Astrocyte of the spinal cord (primary cell): ENCODE measurements at regions not wholly inside any gene's neighbourhood (a gene's known extent, or its start where the extent isn't known, plus 50 kb on each side); places are given as distances from the start of the nearest gene placed in this dataset.

Experiments
- DNase-seq: peaks from one replicate; pipeline ENCODE4 v3.0.0; 2011; ENCODE audit warnings: low read depth, low spot score
- H3K4me3 ChIP-seq: 2 replicates; pipeline ENCODE4 v1.5.1; 2011; ENCODE audit warnings: low read depth, mild to moderate bottlenecking, low read length, moderate library complexity
- CTCF ChIP-seq: IDR thresholded peaks from 2 replicates; pipeline ENCODE4 v1.5.1; 2012; ENCODE audit warnings: low read depth, mild to moderate bottlenecking, low read length, inconsistent platforms
- in situ Hi-C: cut with HindIII; loops from 2 replicates; pipeline ENCODE4 v1.10.0; 2017; ENCODE audit warnings: low sequenced_read_pairs

DNA sequence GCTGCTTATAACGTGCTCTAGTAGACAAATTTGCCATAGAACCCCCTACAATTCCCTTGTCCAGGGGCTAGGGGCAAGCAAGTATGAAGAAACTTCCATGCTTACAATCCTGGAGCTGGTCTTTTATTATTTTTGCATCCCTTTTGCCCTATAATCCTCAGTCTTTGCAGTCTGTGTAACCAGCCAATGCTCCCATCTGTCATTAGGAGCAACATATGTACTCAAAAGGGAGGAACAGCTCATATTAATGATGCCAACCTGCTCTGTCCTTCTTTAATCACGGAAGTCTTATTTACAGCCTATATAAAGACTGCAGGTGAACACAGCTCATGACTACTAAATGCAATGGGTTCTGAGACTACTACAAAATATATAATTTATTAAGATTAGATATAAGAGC, 263.3 kb downstream of the ZIC1 start:
- no peak overlapping the region for H3K4me3 ChIP-seq
- DNase-seq = no peak
- in situ Hi-C loops = no loop called here
- TF ChIP-seq CTCF = no peak

DNA sequence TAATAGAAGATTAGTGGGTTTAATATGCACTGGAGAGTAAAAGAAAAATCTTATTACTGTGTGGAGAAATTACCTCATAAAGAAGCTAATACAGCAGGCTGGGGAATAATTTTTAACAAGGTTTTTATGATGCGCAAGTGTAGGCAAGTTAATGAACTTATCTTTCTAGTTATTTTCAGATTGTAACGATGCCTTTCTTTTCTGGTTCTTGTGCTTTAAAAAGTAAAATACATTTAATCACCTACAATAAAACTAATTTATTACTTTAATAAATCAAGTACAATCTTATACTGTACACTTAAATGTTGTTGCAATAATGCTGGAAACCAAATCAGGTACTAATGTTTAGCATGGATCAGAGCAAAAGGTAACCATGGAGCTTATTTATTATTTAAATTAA, 266.6 kb downstream of the ZIC1 start:
- in situ Hi-C loops = no loop called here
- DNase-seq = no peak
- no peak for TF ChIP-seq CTCF
- H3K4me3 ChIP-seq = no peak overlapping the region

DNA sequence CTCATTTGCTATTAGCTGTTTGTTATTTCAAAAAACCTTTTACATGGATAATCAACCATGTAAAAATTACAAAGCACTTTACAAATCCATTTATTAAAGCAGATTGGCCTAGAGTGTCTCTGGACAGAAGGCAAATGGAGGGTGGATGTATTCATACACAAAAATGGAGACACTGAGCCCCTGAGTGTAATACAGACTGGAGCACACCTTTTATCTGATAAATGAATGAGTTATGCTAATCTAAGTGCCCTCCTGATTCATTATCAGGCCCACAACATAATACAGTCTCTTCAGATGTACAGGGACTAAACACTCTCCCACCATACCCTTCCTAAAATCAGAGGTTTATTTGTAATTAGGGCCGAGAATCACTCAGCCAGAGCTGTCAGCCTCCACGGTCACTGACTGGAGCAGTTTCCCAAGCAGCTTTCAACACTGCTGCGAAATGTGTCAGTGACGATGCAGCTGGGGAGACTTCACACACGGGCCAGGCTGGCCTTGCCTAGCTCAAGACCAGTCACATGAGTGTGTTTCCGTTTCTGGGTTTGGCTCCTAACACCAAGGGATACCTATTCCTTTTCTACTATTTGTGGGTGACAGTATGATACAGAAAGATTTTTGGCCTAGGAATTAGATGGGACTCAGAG, 271.8 kb downstream of the ZIC1 start:
- peak; percentile 31 for DNase-seq
- in situ Hi-C loops = no loop called here
- TF ChIP-seq CTCF = no peak
- H3K4me3 ChIP-seq = no peak overlapping the region

DNA sequence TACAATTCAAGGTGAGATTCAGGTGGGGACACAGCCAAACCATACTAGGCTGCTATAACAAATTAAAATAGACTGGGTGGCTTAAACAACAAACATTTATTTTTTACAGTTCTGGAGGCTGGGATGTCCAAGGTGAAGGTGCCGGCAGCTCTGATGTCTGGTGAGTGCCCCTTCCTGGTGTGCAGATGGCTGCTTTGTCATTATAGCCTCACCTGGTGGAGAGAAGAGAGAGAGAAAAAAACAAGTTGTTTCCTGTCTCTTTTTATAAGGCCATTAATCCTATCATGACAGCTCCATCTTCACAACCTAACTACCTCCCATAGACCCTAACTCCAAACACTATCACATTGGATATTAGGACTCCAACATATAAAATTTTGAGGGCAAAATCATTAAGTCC, 279.7 kb downstream of the ZIC1 start:
- in situ Hi-C loops = no loop called here
- no peak for TF ChIP-seq CTCF
- no peak overlapping the region for H3K4me3 ChIP-seq
- no peak for DNase-seq

GRCh38 chr3:147699175-147699838, 290.1 kb downstream of the ZIC1 start:
- DNase-seq = peak; percentile 64
- in situ Hi-C loops = no loop called here
- TF ChIP-seq CTCF = no peak
- H3K4me3 ChIP-seq = no peak overlapping the region

DNA sequence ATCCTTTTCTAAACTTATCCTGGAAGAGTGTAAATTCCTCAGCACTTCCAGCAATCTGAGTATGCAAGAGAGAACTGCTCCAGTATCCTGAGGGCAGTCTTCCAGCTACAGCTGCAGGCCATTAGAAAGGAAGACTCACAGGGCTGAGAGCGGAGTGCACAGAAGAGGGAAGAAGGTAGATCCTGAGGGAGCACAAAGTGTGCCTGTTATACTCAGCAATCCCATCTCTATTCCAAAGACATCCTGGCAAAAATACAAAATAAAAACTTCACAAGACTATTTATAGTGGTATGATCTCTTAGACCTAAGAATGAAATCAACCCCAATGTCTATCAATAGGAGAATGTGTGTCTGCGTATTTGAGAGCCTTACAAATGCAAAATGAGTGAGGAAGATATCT, 292.0 kb downstream of the ZIC1 start:
- in situ Hi-C loops = no loop called here
- DNase-seq = peak; percentile 14
- no peak for TF ChIP-seq CTCF
- no peak overlapping the region for H3K4me3 ChIP-seq
